ENCODE measurements at regions not wholly inside any gene's neighbourhood (a gene's known extent, or its start where the extent isn't known, plus 50 kb on each side); places are given as distances from the start of the nearest gene placed in this dataset.

DNA sequence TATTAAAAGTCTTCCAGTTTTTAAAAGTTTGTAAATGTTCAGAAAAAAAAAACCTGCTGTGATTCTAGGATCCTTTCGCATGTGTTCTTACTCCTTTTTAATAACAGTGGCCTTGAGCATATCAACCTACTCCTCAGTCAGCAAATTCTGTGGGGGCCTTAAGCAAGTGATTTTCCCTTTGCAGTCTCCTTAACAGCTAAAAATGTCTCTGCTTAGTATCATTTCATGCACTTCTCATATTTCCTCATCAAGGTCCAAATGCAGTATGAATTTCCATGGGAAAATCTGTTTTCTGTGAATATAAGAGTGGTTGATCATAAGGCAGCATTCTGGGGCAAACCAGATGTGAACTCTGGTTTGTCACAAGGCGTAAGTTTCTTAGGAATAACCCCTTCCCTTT is 2175.1 kb upstream of the PIK3C3 start:
- TF ChIP-seq, protein P1, sequence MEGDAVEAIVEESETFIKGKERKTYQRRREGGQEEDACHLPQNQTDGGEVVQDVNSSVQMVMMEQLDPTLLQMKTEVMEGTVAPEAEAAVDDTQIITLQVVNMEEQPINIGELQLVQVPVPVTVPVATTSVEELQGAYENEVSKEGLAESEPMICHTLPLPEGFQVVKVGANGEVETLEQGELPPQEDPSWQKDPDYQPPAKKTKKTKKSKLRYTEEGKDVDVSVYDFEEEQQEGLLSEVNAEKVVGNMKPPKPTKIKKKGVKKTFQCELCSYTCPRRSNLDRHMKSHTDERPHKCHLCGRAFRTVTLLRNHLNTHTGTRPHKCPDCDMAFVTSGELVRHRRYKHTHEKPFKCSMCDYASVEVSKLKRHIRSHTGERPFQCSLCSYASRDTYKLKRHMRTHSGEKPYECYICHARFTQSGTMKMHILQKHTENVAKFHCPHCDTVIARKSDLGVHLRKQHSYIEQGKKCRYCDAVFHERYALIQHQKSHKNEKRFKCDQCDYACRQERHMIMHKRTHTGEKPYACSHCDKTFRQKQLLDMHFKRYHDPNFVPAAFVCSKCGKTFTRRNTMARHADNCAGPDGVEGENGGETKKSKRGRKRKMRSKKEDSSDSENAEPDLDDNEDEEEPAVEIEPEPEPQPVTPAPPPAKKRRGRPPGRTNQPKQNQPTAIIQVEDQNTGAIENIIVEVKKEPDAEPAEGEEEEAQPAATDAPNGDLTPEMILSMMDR (IDR thresholded peaks at IDR 0.05): no peak
- TF ChIP-seq POLR2A (IDR thresholded peaks at IDR 0.05): no peak
- TF ChIP-seq EP300 (IDR thresholded peaks at IDR 0.05; ENCODE audit: low read depth): no peak
